WTC11 (cell line): ENCODE measurements at regions not wholly inside any gene's neighbourhood (a gene's known extent, or its start where the extent isn't known, plus 50 kb on each side); places are given as distances from the start of the nearest gene placed in this dataset.

ENCODE experiments used
- ATAC-seq: fragments of 200-7000 bp; cut with Tn5 transposase; 2 replicates; pipeline ENCODE4 v1.10.0; 2021; ENCODE audit warnings: mild to moderate bottlenecking, moderate library complexity
- CTCF ChIA-PET: fragments of 300-600 bp; sonication (Branson Sonifier 250); formaldehyde crosslinking; loops from one replicate; lab custom pipeline; 2021; ENCODE audit warnings: antibody characterized with exemption; lab: Charles Lee
- POLR2A ChIA-PET: fragments of 350-600 bp; sonication (Branson Sonifier 250); formaldehyde crosslinking; loops from one replicate; lab custom pipeline; 2021; ENCODE audit warnings: antibody characterized with exemption; lab: Charles Lee
- DNase-seq: peaks from one replicate; pipeline ENCODE4 v3.0.0; 2021; ENCODE audit warnings: low spot score
- H3K27ac Mint-ChIP-seq: 2 replicates; pipeline ENCODE4 v1.8.0; 2021; ENCODE audit warnings: mixed read lengths
- H3K27me3 Mint-ChIP-seq: 2 replicates; pipeline ENCODE4 v1.8.0; 2021; ENCODE audit warnings: low read depth, mild to moderate bottlenecking, moderate library complexity, mixed read lengths
- H3K36me3 Mint-ChIP-seq: 2 replicates; pipeline ENCODE4 v1.8.0; 2021; ENCODE audit warnings: mixed read lengths
- H3K4me1 Mint-ChIP-seq: 2 replicates; pipeline ENCODE4 v1.8.0; 2022; ENCODE audit warnings: mixed read lengths
- H3K4me3 Mint-ChIP-seq: 2 replicates; pipeline ENCODE4 v1.8.0; 2021; ENCODE audit warnings: mild to moderate bottlenecking, moderate library complexity, mixed read lengths
- H3K9me3 Mint-ChIP-seq: 2 replicates; pipeline ENCODE4 v1.8.0; 2021; ENCODE audit warnings: mixed read lengths
- ATF1 ChIP-seq: sonication (generic); formaldehyde crosslinking; IDR thresholded peaks from 2 replicates; pipeline ENCODE4 v1.8.1; 2023; ENCODE audit warnings: mild to moderate bottlenecking, moderate library complexity, missing genetic modification reagents
- ATF2 ChIP-seq: sonication (generic); formaldehyde crosslinking; IDR thresholded peaks from 2 replicates; pipeline ENCODE4 v1.8.1; 2022; ENCODE audit warnings: low read depth, missing genetic modification reagents, borderline replicate concordance
- ATF3 ChIP-seq: sonication (generic); formaldehyde crosslinking; conservative IDR thresholded peaks from 2 replicates; pipeline ENCODE4 v1.8.1; 2022; ENCODE audit warnings: mild to moderate bottlenecking, missing genetic modification reagents
- CTCF ChIP-seq: fragments of 200-600 bp; IDR thresholded peaks from 2 replicates; pipeline ENCODE4 v1.8.0; 2022; ENCODE audit warnings: antibody characterized with exemption
- E2F4 ChIP-seq: sonication (generic); formaldehyde crosslinking; IDR thresholded peaks from 2 replicates; pipeline ENCODE4 v1.8.1; 2022; ENCODE audit warnings: low read depth, mild to moderate bottlenecking, moderate library complexity, missing genetic modification reagents, borderline replicate concordance
- ETV6 ChIP-seq: sonication (generic); formaldehyde crosslinking; IDR thresholded peaks from 2 replicates; pipeline ENCODE4 v1.8.1; 2022; ENCODE audit warnings: mild to moderate bottlenecking, missing genetic modification reagents
- FOXK1 ChIP-seq: sonication (generic); formaldehyde crosslinking; IDR thresholded peaks from 2 replicates; pipeline ENCODE4 v1.8.0; 2022; ENCODE audit warnings: mild to moderate bottlenecking, moderate library complexity, missing genetic modification reagents
- FOXP1 ChIP-seq: sonication (generic); formaldehyde crosslinking; IDR thresholded peaks from 2 replicates; pipeline ENCODE4 v1.8.0; 2022; ENCODE audit warnings: missing genetic modification reagents, mild to moderate bottlenecking, moderate library complexity, borderline replicate concordance
- FOXP4 ChIP-seq: sonication (generic); formaldehyde crosslinking; IDR thresholded peaks from 2 replicates; pipeline ENCODE4 v1.8.0; 2022; ENCODE audit warnings: mild to moderate bottlenecking, missing genetic modification reagents
- GABPB1 ChIP-seq: sonication (generic); formaldehyde crosslinking; IDR thresholded peaks from 2 replicates; pipeline ENCODE4 v1.8.1; 2023; ENCODE audit warnings: mild to moderate bottlenecking, missing genetic modification reagents
- IRF1 ChIP-seq: sonication (generic); formaldehyde crosslinking; IDR thresholded peaks from 2 replicates; pipeline ENCODE4 v1.8.0; 2023; ENCODE audit warnings: missing genetic modification reagents
- KAT7 ChIP-seq: sonication (generic); formaldehyde crosslinking; IDR thresholded peaks from 2 replicates; pipeline ENCODE4 v1.8.1; 2023; ENCODE audit warnings: missing genetic modification reagents, mild to moderate bottlenecking, borderline replicate concordance
- MYBL2 ChIP-seq: sonication (generic); formaldehyde crosslinking; IDR thresholded peaks from 2 replicates; pipeline ENCODE4 v1.8.1; 2023; ENCODE audit warnings: mild to moderate bottlenecking, moderate library complexity, missing genetic modification reagents
- NFE2L1 ChIP-seq: sonication (generic); formaldehyde crosslinking; IDR thresholded peaks from 2 replicates; pipeline ENCODE4 v1.8.1; 2023; ENCODE audit warnings: missing genetic modification reagents
- NR2C2 ChIP-seq: sonication (generic); formaldehyde crosslinking; IDR thresholded peaks from 2 replicates; pipeline ENCODE4 v1.8.0; 2022; ENCODE audit warnings: mild to moderate bottlenecking, missing genetic modification reagents
- RELA ChIP-seq: sonication (generic); formaldehyde crosslinking; IDR thresholded peaks from 2 replicates; pipeline ENCODE4 v1.8.1; 2022; ENCODE audit warnings: missing genetic modification reagents, mild to moderate bottlenecking, borderline replicate concordance
- SMAD3 ChIP-seq: sonication (generic); formaldehyde crosslinking; IDR thresholded peaks from 2 replicates; pipeline ENCODE4 v1.8.0; 2022; ENCODE audit warnings: missing genetic modification reagents, mild to moderate bottlenecking, borderline replicate concordance
- TEAD4 ChIP-seq: sonication (generic); formaldehyde crosslinking; IDR thresholded peaks from 2 replicates; pipeline ENCODE4 v1.8.0; 2022; ENCODE audit warnings: mild to moderate bottlenecking, missing genetic modification reagents
- USF1 ChIP-seq: sonication (generic); formaldehyde crosslinking; IDR thresholded peaks from 2 replicates; pipeline ENCODE4 v1.8.0; 2022; ENCODE audit warnings: mild to moderate bottlenecking, missing genetic modification reagents
- ZBTB43 ChIP-seq: sonication (generic); formaldehyde crosslinking; IDR thresholded peaks from 2 replicates; pipeline ENCODE4 v1.8.1; 2023; ENCODE audit warnings: mild to moderate bottlenecking, missing genetic modification reagents
- ZNF138 ChIP-seq: sonication (generic); formaldehyde crosslinking; conservative IDR thresholded peaks from 2 replicates; pipeline ENCODE4 v1.8.1; 2022; ENCODE audit warnings: mild to moderate bottlenecking, moderate library complexity, missing genetic modification reagents
- ZNF317 ChIP-seq: sonication (generic); formaldehyde crosslinking; IDR thresholded peaks from 2 replicates; pipeline ENCODE4 v1.8.1; 2023; ENCODE audit warnings: low read depth, mild to moderate bottlenecking, moderate library complexity, missing genetic modification reagents, borderline replicate concordance
- ZNF671 ChIP-seq: fragments of 250-450 bp; sonication (Bioruptor Pico); IDR thresholded peaks from 2 replicates; pipeline ENCODE4 v1.8.0; 2021; ENCODE audit warnings: mild to moderate bottlenecking

GRCh38 chr12:104858611-104859543 is 99.2 kb downstream of the SLC41A2 start:
- H3K36me3 Mint-ChIP-seq, result no peaks in the 10 kb centered on the region
- ATAC-seq, result no peak
- no peaks in the 10 kb centered on the region for H3K27me3 Mint-ChIP-seq
- CTCF ChIA-PET, result no interaction called here
- no peak overlapping the region for H3K4me3 Mint-ChIP-seq
- no peak overlapping the region for H3K27ac Mint-ChIP-seq
- POLR2A ChIA-PET, result no interaction called here
- H3K4me1 Mint-ChIP-seq, result no peaks in the 10 kb centered on the region
- H3K9me3 Mint-ChIP-seq, result no peaks in the 10 kb centered on the region
- TF ChIP-seq IRF1 (CRISPR knock-in tag) (no peak), NR2C2 (CRISPR knock-in tag) (no peak), NFE2L1 (CRISPR knock-in tag) (no peak), CTCF (no peak), FOXK1 (CRISPR knock-in tag) (no peak), E2F4 (no peak), GABPB1 (CRISPR knock-in tag) (no peak), RELA (CRISPR knock-in tag) (no peak), KAT7 (CRISPR knock-in tag) (no peak), ATF1 (CRISPR knock-in tag) (no peak), ATF2 (CRISPR knock-in tag) (no peak), ETV6 (no peak), ZNF671 (CRISPR knock-in tag) (no peak), ZBTB43 (CRISPR knock-in tag) (no peak), FOXP4 (CRISPR knock-in tag) (no peak)
- no peak for DNase-seq

GRCh38 chr12:104856531-104856930 is 101.6 kb downstream of the SLC41A2 start:
- DNase-seq (no peak), ATAC-seq (no peak)
- no peaks in the 10 kb centered on the region for H3K27me3 Mint-ChIP-seq
- ChIA-PET CTCF (interaction anchor here (1.5 kb wide), 1 partner anchor 475 kb away, joined by 5 read pairs; no protein-coding TSS in a partner anchor), POLR2A (no interaction called here)
- no peaks in the 10 kb centered on the region for H3K36me3 Mint-ChIP-seq
- H3K4me1 Mint-ChIP-seq, result no peaks in the 10 kb centered on the region
- no peaks in the 10 kb centered on the region for H3K9me3 Mint-ChIP-seq
- no peak overlapping the region for H3K4me3 Mint-ChIP-seq
- no peak overlapping the region for H3K27ac Mint-ChIP-seq
- TF ChIP-seq FOXP1 (CRISPR knock-in tag) (no peak), SMAD3 (CRISPR knock-in tag) (no peak), CTCF (no peak), MYBL2 (CRISPR knock-in tag) (no peak), ZNF138 (CRISPR knock-in tag) (no peak), ATF3 (CRISPR knock-in tag) (no peak), USF1 (CRISPR knock-in tag) (no peak), TEAD4 (CRISPR knock-in tag) (no peak), ZNF317 (no peak)
